T47D (cell line): ENCODE measurements at regions not wholly inside any gene's neighbourhood (a gene's known extent, or its start where the extent isn't known, plus 50 kb on each side); places are given as distances from the start of the nearest gene placed in this dataset.

Experiments used
- DNase-seq, 2 experiments: peaks; one replicate each; pipeline versions ENCODE4 v3.0.0 to v3.0.0-alpha.2; 2011 to 2012; ENCODE audit warnings: low read depth in 1 of 2, low spot score in 1 of 2
- JUND ChIP-seq: IDR thresholded peaks from 2 replicates; pipeline ENCODE4 v1.6.1; 2012; ENCODE audit warnings: low read depth
- in situ Hi-C: cut with HindIII; loops from 2 replicates; pipeline ENCODE4 v1.10.0; 2016; ENCODE audit warnings: low sequenced_read_pairs, low pct_unique_long_range_greater_than_20kb

- in situ Hi-C loops: no loop called here
- no peak for DNase-seq
- no peak for TF ChIP-seq JUND
These were observed 211.1 kb upstream of the MAMLD1 start for GRCh38 chrX:150152036-150152435.

- in situ Hi-C loops: no loop called here
- DNase-seq: no peak
- no peak for TF ChIP-seq JUND
These were observed 210.6 kb upstream of the MAMLD1 start for GRCh38 chrX:150152546-150152945.

- no peak for TF ChIP-seq JUND
- in situ Hi-C loops: no loop called here
- DNase-seq: no peak
These were observed 207.6 kb upstream of the MAMLD1 start for GRCh38 chrX:150155436-150156035.

DNA sequence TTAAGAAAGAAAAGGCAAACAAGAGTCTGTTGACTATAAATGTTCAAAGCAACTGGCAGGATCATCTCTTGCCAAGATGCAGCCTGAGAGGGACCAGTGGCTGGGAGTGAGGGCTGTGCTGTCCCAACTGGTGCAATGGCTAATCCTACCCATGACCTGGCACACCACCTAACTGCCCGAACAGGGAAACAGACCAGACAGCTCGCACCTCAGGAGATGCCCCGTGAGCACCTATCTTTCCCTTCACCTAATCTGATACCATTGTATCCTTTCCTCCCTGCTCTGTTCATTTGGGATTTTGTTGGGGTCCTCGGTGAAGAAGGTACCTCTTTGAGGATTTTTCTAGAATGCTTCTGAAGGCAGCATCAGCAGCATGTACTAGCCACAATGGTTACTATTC lies 206.5 kb upstream of the MAMLD1 start:
- in situ Hi-C loops: no loop called here
- no peak for TF ChIP-seq JUND
- DNase-seq: no peak

DNA sequence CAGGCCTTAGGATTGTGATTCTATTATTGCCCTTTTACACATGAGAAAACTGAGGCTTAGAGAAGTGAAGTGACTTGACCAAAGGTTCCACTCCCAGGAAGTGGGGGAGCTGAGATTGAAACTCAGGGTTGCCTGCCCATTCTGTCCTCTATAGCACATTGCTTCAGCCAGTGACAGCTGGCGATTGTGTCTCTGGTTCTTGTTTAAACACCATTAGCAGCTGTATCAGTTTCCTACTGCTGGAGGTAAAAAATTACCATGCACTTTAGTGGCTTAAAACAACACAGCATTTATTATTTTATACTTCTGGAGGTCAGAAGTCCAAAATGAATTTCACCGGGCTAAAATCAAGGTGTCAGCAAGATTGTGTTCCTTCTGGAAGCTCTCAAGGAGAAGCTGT lies 205.8 kb upstream of the MAMLD1 start:
- in situ Hi-C loops: no loop called here
- DNase-seq: no peak
- TF ChIP-seq JUND: no peak

- DNase-seq: no peak
- no peak for TF ChIP-seq JUND
- in situ Hi-C loops: no loop called here
These were observed 204.4 kb upstream of the MAMLD1 start for GRCh38 chrX:150158554-150159332.

- DNase-seq: peak in 1 of 2 experiments; percentile 37
- no peak for TF ChIP-seq JUND
- in situ Hi-C loops: no loop called here
These were observed 203.6 kb upstream of the MAMLD1 start for GRCh38 chrX:150159537-150159936.

DNA sequence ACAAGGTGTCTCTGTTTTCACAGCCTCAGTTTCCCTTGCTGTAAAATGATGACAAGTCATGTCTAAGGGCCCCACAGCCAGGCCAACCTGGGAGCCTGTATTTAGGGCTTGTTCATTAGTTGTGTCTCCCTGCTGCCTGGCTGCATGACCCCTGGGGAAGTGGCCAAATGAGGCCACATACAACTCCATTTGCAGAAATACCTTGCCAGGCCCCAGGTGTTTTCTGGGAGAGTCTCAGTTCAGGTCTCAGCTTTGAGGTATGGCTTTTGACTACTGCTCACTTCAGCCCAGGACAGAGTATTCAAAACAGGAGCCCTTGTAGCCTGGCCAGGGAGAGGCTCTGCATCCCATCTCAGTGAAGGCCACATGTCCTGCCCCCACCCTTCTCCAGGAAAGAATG lies 202.5 kb upstream of the MAMLD1 start:
- in situ Hi-C loops: no loop called here

GRCh38 chrX:150161193-150161592 lies 201.9 kb upstream of the MAMLD1 start:
- DNase-seq: no peak
- in situ Hi-C loops: no loop called here
- TF ChIP-seq JUND: no peak

More for the DNA sequence above, 202.5 kb upstream of the MAMLD1 start:
- TF ChIP-seq JUND: no peak
- DNase-seq: no peak

DNA sequence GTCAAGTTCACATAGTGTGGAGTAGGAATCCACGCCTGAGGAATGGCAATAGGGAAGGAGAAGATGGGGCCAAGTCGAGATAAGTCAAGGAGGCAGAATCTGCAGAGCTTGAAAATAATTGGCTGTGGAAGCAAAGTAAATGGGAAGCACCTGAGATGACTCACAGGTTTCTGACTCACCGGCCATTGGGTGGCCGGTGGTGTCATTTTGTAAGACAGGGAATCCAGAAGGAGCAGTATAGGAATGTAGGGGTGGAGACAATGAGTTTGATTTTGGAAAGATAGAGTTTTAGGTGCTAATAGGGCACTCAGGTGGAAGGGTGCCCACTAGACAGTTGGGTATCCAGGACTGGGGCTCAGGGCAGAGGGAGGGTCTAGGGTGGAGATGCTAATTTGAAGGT lies 201.0 kb upstream of the MAMLD1 start:
- DNase-seq: no peak
- TF ChIP-seq JUND: no peak
- in situ Hi-C loops: no loop called here

- no peak for DNase-seq
- in situ Hi-C loops: no loop called here
These were observed 199.7 kb upstream of the MAMLD1 start for GRCh38 chrX:150163221-150163930.

DNA sequence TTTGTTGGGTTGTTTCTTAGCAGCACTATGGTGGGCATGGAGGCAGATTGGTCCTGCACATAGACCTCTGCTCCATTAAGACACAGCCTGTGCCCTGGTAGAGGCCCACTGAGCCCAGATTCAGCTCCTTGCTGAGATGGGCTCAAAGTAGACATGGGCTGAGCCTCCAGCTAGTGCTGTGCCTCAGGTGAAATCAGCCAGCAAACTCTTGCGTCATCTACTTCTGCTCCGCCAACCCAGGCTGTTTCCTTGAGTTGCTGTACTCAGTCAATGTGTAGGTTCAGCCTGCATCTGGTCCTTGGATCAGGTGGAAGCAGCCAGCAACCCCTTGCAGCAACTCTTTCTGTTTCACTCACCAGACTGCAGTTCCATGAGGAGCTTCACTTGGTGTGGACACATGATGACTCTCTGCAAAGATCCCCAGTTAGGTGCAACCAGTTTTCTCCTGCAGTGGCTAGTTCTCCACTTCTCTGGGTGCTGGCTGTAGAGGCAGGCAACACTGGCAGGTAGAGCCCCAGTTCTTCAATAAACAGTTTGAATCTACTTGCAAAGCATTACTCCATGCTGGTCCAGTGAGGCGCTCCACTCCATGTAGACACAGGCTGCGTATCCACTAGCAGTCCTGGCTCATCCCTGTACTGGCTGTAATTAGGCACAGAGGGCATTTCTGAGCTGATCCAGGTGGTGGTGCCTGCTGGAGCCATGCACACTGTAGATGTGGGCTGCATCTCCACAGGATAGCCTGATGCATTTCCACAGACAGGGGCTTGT lies 199.0 kb upstream of the MAMLD1 start:
- no peak for TF ChIP-seq JUND
- in situ Hi-C loops: no loop called here
- DNase-seq: no peak

More at GRCh38 chrX:150163221-150163930, 199.7 kb upstream of the MAMLD1 start:
- TF ChIP-seq JUND: no peak

GRCh38 chrX:150164971-150165600 lies 198.0 kb upstream of the MAMLD1 start:
- TF ChIP-seq JUND: no peak
- in situ Hi-C loops: no loop called here
- no peak for DNase-seq
